CD4-positive, alpha-beta T cell treated with Interleukin-4 for 1 hour (primary cell): ENCODE measurements at regions not wholly inside any gene's neighbourhood (a gene's known extent, or its start where the extent isn't known, plus 50 kb on each side); places are given as distances from the start of the nearest gene placed in this dataset.

Experiments
- DNase-seq, 2 donors: peaks; one replicate each; pipeline ENCODE4 v3.0.0-alpha.2; 2020 to 2022

DNA sequence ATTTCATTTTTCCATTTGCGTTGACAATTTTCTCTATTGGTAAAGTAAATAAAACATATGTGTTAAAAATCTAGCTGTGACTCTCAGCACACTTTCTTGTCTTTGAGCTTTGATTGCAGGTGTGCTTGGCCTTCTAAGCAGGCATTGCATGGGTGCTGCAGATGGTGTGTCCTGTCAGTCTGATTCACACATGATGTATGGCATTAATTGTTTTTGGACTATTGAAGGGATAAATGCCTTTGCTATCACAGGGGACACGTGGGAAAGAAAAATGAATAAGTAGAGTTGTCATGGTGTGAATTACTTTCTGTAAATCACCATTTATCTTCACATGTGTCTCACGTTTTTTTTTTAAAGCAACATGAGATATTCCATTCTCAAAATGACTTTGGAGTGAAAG is 211.3 kb upstream of the NAV3 start:
- no peak for DNase-seq

GRCh38 chr12:77617818-77618217 is 212.9 kb upstream of the NAV3 start:
- no peak for DNase-seq

DNA sequence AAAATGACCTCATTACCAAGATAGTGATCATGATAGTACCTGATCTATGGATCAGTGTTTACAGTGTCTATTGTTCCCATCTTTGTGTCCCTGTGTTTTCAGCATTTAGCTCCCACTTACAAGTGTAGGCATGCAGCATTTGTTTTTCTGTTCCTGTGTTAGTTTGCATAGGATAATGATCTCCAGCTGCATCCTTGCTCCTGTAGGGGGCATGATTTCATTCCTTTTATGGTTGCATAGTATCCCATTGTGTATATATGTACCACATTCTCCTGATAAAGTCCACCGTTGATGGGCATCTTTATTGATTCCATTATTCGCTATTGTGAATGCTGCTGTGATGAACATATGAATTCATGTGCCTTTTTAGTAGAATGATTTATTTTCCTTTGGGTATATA is 215.4 kb upstream of the NAV3 start:
- no peak for DNase-seq

- DNase-seq, result no peak
Measured at GRCh38 chr12:77613411-77613810, 217.3 kb upstream of the NAV3 start.

DNA sequence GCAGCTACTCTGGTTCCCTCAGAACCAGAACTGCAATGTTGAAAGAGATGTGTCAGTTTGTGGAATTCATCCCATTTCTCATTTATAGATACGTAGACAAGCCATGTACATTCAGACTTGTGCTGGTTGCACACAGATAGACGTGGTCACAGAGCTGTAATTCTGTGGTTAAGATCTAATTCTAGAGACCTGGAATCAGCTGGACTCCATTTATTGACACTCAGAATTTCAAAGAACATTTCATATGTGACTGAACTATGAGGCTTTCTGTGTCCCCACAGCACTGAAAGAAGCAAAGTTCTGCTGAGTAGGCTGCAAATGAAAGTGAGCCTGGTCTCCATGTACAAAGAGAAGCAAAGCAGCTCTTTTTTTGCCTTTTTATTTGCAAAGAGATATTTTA is 220.2 kb upstream of the NAV3 start:
- DNase-seq, result no peak

DNA sequence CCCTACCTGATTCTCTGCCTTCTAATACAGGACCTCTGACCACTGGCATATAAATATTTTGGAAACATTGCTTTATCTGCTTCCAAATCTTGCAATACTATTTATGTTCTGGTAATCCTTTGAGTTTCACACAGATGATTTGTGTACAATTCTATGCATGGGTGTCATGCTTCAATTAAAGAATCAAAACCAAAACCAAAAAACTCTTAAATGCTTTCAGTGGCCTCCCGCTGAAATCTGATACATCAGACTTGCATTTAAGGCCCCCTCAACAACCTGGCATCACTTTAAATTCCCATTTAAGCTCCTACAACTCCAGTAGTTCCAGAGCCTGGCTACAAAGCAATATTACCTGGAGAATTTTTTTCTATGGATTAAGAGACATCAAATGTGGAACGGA is 221.7 kb upstream of the NAV3 start:
- DNase-seq, result no peak

GRCh38 chr12:77608271-77608824 is 222.3 kb upstream of the NAV3 start:
- DNase-seq, result no peak

GRCh38 chr12:77606348-77606747 is 224.3 kb upstream of the NAV3 start:
- no peak for DNase-seq

- no peak for DNase-seq
Measured at GRCh38 chr12:77603946-77604345, 226.7 kb upstream of the NAV3 start.

DNA sequence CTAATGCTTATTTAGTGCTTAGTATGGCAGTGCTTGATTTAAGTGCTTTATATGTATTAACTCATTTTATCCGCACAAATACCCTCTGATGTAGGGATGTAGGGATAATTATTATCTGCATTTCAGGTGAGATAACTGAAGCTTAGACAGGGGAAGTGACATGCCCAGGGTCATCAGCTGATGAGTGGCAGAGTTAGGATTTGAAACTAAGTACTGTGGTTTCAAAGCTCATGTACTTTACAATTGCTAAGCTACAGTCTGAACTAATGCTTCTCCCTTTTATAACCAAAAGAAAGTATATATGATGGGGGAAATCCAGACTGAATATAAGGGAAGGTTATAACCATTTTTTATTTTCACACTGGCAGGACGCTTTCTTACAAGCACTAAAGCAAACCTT is 229.6 kb upstream of the NAV3 start:
- no peak for DNase-seq

DNA sequence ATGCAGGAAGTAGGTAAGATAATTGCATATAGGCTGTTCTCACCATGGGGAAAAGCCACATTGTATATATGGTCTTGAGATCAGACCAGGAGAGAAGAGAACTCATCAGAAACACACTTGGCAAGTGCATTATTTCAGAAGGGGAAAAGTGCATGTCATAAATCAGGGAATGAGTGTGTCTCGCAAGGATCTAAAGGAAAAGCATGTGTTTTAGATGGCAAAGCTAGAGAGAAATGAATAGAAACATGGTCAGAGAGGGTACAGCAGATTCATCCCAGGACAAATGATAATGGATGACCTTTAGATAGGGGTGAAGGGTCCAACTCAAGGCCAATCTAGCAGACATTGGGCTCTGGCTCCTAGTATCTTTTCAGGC is 230.2 kb upstream of the NAV3 start:
- no peak for DNase-seq

DNA sequence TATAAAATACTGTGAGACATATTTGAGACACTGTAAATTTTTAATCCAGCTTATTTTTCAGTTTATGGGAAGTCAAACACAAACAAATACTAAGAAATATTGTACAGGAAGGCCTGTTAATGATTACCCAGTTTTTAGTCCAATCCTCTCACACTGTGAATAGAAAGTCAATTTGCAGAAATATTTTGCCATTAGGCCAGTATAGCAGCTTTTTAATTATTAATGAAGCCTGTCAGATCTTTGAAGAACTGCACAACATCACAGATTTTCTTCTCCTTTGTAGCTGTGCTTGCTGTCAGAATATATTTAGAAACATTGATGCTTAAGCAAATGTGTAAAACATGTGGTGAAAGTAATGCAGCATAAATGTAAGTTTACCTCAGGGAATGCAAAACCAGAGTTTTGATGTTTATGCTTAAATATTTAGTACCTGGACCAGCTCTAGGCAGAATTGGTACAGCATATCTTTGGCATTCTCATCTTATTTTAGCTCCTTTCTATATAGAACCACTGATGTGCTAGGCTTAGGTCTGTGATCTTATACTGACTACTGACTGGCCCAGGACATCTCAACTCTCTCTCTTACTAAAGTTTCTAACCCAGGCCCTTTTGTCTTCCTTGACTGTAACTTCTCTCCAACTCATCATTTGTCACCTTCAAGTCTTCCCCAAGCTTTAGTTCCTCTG is 230.8 kb upstream of the NAV3 start:
- no peak for DNase-seq

DNA sequence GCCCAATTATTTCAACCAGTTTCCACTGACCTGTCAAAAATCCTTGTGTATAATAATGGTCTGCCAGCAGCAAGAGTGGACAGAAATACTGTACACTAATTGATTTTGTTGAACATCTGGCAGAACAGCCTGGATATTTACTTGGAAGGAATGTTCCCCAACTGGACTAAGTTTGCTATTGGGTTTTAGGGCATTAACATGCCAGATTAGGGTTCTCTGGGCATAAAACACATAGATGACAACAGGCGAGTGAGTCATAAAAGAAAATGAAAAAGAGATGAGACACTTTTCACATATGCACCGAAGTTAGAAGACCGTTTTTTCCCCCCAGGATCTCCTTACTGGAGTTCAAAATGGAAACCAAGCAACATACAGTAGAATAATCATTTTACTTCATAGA is 236.3 kb upstream of the NAV3 start:
- no peak for DNase-seq

DNA sequence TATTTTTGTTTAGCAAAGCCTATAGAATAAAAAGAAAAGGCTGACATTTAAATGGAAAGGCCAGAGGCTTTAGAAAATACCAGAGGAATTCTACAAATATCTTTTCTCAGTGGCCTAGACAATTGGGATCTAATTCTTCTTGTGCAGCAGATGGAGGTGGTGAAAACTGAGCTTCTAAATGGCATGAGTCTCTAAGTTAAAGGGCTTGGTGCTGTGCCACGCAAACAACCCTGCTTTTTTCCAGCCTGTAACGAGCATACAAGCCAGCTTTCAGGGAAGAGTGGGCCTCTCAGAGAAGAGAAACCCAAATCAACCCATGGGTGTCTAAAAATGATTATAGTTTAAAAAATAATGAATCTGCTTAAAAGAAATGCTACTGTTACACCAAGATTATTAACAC is 237.9 kb upstream of the NAV3 start:
- DNase-seq, result no peak

DNA sequence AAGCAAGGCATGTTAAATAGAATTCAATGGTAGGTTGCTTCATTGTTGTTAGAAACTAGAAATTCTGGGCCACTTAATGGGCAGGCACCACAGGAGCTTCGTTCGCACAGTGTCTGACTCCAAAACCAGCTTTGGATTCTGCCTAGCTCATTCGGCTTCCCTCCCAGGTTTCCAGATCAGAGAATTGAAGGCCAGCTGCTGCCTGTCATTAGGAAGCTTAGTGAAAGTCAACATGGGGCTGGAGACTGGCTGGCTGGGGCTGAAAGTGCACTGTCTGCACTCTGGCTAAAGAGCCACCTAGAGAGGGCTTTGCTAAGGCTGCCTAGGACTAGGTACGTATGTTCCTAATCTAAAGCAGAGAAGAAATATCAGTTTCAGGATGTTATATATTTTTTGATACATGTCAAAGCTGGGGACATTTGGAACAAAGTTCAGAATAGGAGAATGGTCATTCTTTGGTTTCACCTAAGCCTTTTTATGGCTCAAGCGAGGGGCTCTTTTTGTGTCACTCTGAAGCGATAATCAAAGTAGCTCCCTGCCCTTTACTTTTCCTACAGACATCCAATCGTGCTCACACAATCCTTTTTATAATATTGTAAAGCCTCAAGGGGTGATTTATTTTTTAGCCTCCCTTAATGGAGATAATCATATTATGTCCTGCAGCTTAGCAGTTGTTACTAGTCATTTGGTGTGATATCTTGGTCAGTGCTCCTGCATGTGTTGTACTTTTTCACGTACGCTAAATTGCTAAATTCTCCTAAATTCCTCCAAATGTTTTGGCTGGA is 238.5 kb upstream of the NAV3 start:
- no peak for DNase-seq

DNA sequence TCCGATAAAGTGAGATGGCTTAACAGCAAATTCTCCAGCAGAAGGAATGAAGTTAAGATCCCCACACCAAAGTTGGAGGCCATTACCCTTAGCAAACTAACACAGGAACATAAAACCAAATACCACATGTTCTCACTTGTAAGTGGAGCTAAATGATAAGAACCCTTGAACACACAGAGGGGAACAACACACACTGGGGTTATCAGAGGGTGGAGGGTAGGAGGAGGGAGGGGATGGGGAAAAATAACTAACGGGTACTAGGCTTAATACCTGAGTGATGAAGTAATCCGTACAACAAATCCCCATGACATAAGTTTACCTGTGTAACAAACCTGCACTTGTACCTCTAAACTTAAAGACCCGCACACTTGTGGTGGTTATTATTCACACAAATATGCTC is 240.4 kb upstream of the NAV3 start:
- DNase-seq, result no peak

DNA sequence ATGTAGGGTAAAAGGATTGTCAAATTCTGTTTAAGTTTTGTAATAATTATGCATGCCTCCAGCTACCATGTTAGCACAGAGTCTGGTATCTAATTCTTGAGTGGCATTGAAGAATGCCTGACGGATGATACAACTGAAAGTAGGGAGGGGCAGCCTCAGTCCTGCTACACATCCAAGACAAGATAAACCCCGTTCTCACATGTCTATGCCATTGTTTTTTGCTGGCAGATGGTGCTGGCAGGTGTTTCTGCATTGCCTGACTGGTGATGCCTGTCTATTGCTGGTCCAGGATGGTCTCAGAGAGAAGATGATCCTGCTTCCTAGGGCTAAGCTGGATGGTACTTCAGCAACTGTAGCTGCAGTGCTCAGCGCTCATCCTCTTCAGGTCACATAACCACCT is 245.8 kb upstream of the NAV3 start:
- no peak for DNase-seq

GRCh38 chr12:77578466-77579220 is 252.1 kb upstream of the NAV3 start:
- no peak for DNase-seq

DNA sequence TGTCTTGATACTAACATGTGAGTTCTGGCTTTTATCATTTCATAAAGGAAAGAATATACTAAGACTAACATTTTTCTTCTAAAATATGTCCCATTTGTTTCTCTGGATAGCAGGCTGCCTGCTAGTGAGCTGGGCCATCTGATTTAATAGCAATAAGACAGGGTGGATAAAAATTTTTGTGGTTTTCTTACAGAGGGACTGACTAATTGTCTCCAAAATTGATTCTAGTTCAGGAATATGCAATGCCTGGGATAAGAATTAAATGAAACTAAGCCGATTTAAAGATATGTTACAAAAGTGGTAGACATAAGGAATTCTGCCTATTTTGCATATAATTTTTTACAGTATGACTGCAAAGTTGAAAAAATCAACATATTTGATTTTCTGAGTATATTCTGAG is 252.9 kb upstream of the NAV3 start:
- DNase-seq, result no peak

GRCh38 chr12:77575376-77575919 is 255.2 kb upstream of the NAV3 start:
- no peak for DNase-seq

DNA sequence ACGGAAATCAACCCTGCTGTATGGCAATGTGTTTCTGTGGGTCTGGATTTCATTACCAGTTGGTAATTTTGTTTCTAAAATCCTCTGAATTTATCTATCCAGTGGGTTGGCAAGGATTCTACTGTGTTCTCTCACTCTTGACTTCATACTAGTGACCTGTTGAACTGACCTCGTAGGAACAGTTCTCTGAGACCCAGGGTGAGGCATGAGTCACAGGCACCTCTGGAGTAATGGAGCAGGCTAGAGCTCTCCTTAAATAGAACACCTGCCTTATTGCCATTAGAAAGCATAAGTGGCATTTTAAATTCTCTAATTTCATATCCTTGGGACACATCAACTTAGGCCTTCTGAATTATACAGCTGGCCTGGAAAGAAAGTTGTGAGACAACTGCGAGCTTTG is 258.3 kb upstream of the NAV3 start:
- DNase-seq, result no peak

- no peak for DNase-seq
Measured at GRCh38 chr12:77571768-77572167, 258.9 kb upstream of the NAV3 start.

DNA sequence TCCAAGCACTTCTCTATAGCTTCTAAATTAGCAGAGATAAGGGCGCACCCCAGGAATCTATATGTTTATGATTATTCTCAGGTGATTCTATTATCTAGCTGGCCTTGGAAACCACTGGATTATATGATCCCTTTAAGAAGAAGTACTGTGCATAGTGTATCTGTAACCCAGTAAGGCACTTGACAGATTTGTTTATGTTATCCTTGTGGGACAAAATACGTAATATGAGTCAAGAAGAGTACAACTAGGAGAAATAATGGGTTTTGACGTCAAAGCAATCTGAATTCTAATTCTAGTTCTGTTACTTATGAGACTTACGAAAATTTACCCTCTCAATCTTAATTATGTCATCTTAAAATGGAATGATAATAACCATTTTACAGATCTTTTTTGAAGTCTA is 259.6 kb upstream of the NAV3 start:
- DNase-seq, result no peak

DNA sequence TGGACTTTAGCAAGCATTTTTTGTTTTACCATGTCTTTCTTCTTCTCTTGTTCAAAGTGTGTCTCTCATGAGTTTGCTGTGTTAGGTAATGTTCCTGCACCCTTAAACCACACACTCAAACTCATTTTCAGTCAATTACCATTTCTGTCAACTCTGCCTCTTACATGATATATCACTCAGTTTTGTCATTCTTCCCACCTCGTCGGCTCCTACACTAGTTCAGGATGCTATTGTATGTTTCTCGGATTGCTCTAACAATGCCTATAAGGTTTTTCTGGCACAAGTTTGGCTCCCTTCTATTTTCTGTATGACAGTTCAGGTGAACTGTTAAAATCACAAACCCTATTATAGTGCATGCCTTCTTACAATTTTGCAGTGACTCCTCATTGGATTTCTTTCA is 260.8 kb upstream of the NAV3 start:
- DNase-seq, result no peak
